SK-N-SH treated with all-trans-retinoic acid at 6 μM for 48 hours (cell line): ENCODE measurements at regions not wholly inside any gene's neighbourhood (a gene's known extent, or its start where the extent isn't known, plus 50 kb on each side); places are given as distances from the start of the nearest gene placed in this dataset.

ENCODE experiments used
- ESRRG ChIP-seq: fragments of 250-450 bp; sonication (Bioruptor Pico); IDR thresholded peaks from 2 replicates; pipeline ENCODE4 v1.6.1; 2021; ENCODE audit warnings: mild to moderate bottlenecking
- OSR1 ChIP-seq: fragments of 250-450 bp; sonication (Bioruptor Pico); IDR thresholded peaks from 2 replicates; pipeline ENCODE4 v1.8.0; 2022; ENCODE audit warnings: moderate library complexity, mild to moderate bottlenecking, inconsistent platforms
- TF ChIP-seq, protein P1 (sequence below): fragments of 250-450 bp; sonication (Bioruptor Pico); IDR thresholded peaks from 2 replicates; pipeline ENCODE4 v1.8.0; 2020; ENCODE audit warnings: mild to moderate bottlenecking, moderate library complexity, borderline replicate concordance

DNA sequence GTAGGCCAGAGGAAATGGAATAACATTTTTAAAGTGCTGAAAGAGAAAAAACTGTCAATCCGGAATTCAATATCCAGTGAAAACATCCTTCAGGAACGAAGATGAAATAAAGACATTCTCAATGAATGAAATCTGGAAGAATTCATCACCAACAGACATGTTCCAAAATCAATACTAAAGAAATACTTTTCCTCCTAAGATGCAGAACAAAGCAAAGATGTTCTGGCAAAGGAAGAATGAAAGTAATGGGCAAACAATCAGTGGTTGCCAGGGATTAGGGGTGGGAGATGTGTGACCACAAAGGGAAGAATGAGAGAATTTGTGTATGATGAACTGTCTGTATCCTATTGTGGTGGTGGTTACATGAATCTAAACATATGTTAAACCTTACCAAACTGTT, 52.8 kb upstream of the EEPD1 start:
- no peak for TF ChIP-seq ESRRG (CRISPR knock-in tag)
- TF ChIP-seq OSR1 (CRISPR knock-in tag), result no peak
- TF ChIP-seq, protein P1, sequence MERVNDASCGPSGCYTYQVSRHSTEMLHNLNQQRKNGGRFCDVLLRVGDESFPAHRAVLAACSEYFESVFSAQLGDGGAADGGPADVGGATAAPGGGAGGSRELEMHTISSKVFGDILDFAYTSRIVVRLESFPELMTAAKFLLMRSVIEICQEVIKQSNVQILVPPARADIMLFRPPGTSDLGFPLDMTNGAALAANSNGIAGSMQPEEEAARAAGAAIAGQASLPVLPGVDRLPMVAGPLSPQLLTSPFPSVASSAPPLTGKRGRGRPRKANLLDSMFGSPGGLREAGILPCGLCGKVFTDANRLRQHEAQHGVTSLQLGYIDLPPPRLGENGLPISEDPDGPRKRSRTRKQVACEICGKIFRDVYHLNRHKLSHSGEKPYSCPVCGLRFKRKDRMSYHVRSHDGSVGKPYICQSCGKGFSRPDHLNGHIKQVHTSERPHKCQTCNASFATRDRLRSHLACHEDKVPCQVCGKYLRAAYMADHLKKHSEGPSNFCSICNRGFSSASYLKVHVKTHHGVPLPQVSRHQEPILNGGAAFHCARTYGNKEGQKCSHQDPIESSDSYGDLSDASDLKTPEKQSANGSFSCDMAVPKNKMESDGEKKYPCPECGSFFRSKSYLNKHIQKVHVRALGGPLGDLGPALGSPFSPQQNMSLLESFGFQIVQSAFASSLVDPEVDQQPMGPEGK, result no peak
